Prostate gland (tissue), 2 donors: ENCODE measurements at regions not wholly inside any gene's neighbourhood (a gene's known extent, or its start where the extent isn't known, plus 50 kb on each side); places are given as distances from the start of the nearest gene placed in this dataset.
"Not testable (repeated sequence)": the region's sequence is repeated elsewhere in the genome, so short reads cannot be mapped to it uniquely, and the experiment has no call there.

ENCODE experiments used
- DNase-seq: peaks from one replicate; pipeline ENCODE4 v3.0.0-alpha.2; 2019; ENCODE audit warnings: low spot score
- H3K27ac ChIP-seq, 2 donors: fragments of 200-600 bp; sonication (generic); 2 replicates each; pipeline ENCODE4 v1.5.1; 2017 to 2019
- H3K27me3 ChIP-seq: fragments of 200-600 bp; sonication (generic); replicated peaks from 2 replicates; pipeline ENCODE4 v1.5.1; 2019; ENCODE audit not compliant: insufficient read depth
- H3K36me3 ChIP-seq, 2 donors: fragments of 200-600 bp; sonication (generic); 1 replicate in 1 of 2; 2 replicates in 1 of 2; pipeline versions ENCODE4 v1.5.1 to v1.8.1; 2017 to 2019
- H3K4me1 ChIP-seq: fragments of 200-600 bp; sonication (generic); replicated peaks from 2 replicates; pipeline ENCODE4 v1.5.1; 2019
- H3K4me3 ChIP-seq, 2 donors: fragments of 200-600 bp; sonication (generic); 2 replicates each; pipeline ENCODE4 v1.5.1; 2017 to 2019
- H3K9me3 ChIP-seq: fragments of 200-600 bp; sonication (generic); 2 replicates; pipeline ENCODE4 v1.5.1; 2017
- CTCF ChIP-seq, 4 experiments: fragments of 200-600 bp in 2 of 4; fragments of 450-650 bp in 2 of 4; sonication (generic) in 2 of 4; IDR thresholded peaks; 1 replicate in 3 of 4; 2 replicates in 1 of 4; pipeline ENCODE4 v1.5.1; 2016 to 2019; ENCODE audit warnings: antibody characterized with exemption in 4 of 4, mild to moderate bottlenecking in 2 of 4, moderate library complexity in 2 of 4
- POLR2A ChIP-seq: fragments of 450-650 bp; IDR thresholded peaks from one replicate; pipeline ENCODE4 v1.6.1; 2016; ENCODE audit warnings: antibody characterized with exemption, mild to moderate bottlenecking
- POLR2AphosphoS5 ChIP-seq: sonication (generic); formaldehyde crosslinking; IDR thresholded peaks from one replicate; pipeline ENCODE4 v1.6.1; 2017; ENCODE audit warnings: antibody characterized with exemption
- WGBS: methylation state at CpG from one replicate; pipeline ENCODE4 v1.1.5; 2018; 5-methylcytosine and 5-hydroxymethylcytosine counted together
- intact Hi-C: fragments of 100-400 bp; cut with DNase I; formaldehyde crosslinking; loops from one replicate; pipeline ENCODE4 v1.14.2; 2022

- Histone ChIP-seq H3K27ac (no peak overlapping the region), H3K36me3 (no peaks in the 10 kb centered on the region), H3K9me3 (no peaks in the 10 kb centered on the region), H3K4me1 (no peaks in the 10 kb centered on the region), H3K4me3 (no peak overlapping the region), H3K27me3 (no peaks in the 10 kb centered on the region)
- DNase-seq = no peak
- intact Hi-C loops = no loop called here
- TF ChIP-seq CTCF (IDR thresholded peaks at IDR 0.05) (no peak), POLR2AphosphoS5 (no peak), POLR2A (no peak)
- 33% methylated on average over 1 of the region's 1 CpG for WGBS
These were observed 638.5 kb downstream of the EPM2A start for GRCh38 chr6:145096846-145097245.

GRCh38 chr6:145098127-145098526 is 637.2 kb downstream of the EPM2A start:
- H3K36me3 ChIP-seq, intact Hi-C loops, DNase-seq, H3K27me3 ChIP-seq, H3K9me3 ChIP-seq, H3K4me1 ChIP-seq, H3K27ac ChIP-seq, H3K4me3 ChIP-seq: not testable (repeated sequence)
- 83% methylated on average over 6 of the region's 6 CpGs for WGBS

- TF ChIP-seq POLR2AphosphoS5 (no peak), CTCF (IDR thresholded peaks at IDR 0.05) (no peak), POLR2A (no peak)
- Histone ChIP-seq H3K27me3 (no peaks in the 10 kb centered on the region), H3K27ac (no peak overlapping the region), H3K36me3 (no peaks in the 10 kb centered on the region), H3K9me3 (no peaks in the 10 kb centered on the region), H3K4me3 (no peak overlapping the region), H3K4me1 (no peaks in the 10 kb centered on the region)
- 100% methylated on average over 1 of the region's 1 CpG for WGBS
- intact Hi-C loops = no loop called here
- no peak for DNase-seq
These were observed 635.6 kb downstream of the EPM2A start for GRCh38 chr6:145099713-145100112.

GRCh38 chr6:145110109-145110508 is 625.2 kb downstream of the EPM2A start:
- Histone ChIP-seq H3K4me1 (peaks cover 6% of the 10 kb centered on the region), H3K36me3 (no peaks in the 10 kb centered on the region), H3K27me3 (no peaks in the 10 kb centered on the region), H3K27ac (peak overlapping the region; percentile 70 to 86), H3K4me3 (no peak overlapping the region), H3K9me3 (no peaks in the 10 kb centered on the region)
- intact Hi-C loops = no loop called here
- 90% methylated on average over 1 of the region's 1 CpG for WGBS
- no peak for TF ChIP-seq CTCF (IDR thresholded peaks at IDR 0.05)
- peak; percentile 4 for TF ChIP-seq POLR2AphosphoS5
- no peak for TF ChIP-seq POLR2A
- no peak for DNase-seq

- DNase-seq = peak; percentile 58
- H3K9me3 ChIP-seq, H3K4me1 ChIP-seq, H3K4me3 ChIP-seq, intact Hi-C loops, H3K27me3 ChIP-seq, H3K36me3 ChIP-seq: not testable (repeated sequence)
- peak; percentile 80 for TF ChIP-seq POLR2AphosphoS5
- peak overlapping the region; percentile 70 to 86 for H3K27ac ChIP-seq
- WGBS = 58% methylated on average over 2 of the region's 2 CpGs
These were observed 623.9 kb downstream of the EPM2A start for GRCh38 chr6:145111407-145111806.

GRCh38 chr6:145112711-145113148 is 622.6 kb downstream of the EPM2A start:
- no peaks in the 10 kb centered on the region for H3K9me3 ChIP-seq
- intact Hi-C loops = no loop called here
- peaks cover 6% of the 10 kb centered on the region for H3K4me1 ChIP-seq
- WGBS = 80% methylated on average over 7 of the region's 7 CpGs
- DNase-seq = no peak
- H3K4me3 ChIP-seq = no peak overlapping the region
- H3K27me3 ChIP-seq = no peaks in the 10 kb centered on the region
- H3K36me3 ChIP-seq = no peaks in the 10 kb centered on the region
- TF ChIP-seq POLR2A (no peak), CTCF (IDR thresholded peaks at IDR 0.05) (no peak)
- peak overlapping the region in 1 of 2 donors; percentile 45 for H3K27ac ChIP-seq
